ENCODE measurements at regions not wholly inside any gene's neighbourhood (a gene's known extent, or its start where the extent isn't known, plus 50 kb on each side); places are given as distances from the start of the nearest gene placed in this dataset.

- Mint-ChIP-seq H3K4me1 (no peaks in the 10 kb centered on the region), H3K27ac (no peak overlapping the region), H3K9me3 (ENCODE audit: insufficient read depth) (no peaks in the 10 kb centered on the region), H3K27me3 (peaks cover 3% of the 10 kb centered on the region), H3K4me3 (no peak overlapping the region)
- H3K27ac ChIP-seq (ENCODE audit: low read length in 2 of 2), result no peak overlapping the region
- H3K36me3 ChIP-seq (replicated peaks in 1 of 2; ENCODE audit: control extremely low read depth in 1 of 2, control insufficient read depth in 1 of 2, extremely low read depth in 1 of 2, insufficient read depth in 2 of 2, low read length in 1 of 2), result no peaks in the 10 kb centered on the region
- intact Hi-C loops (cut with micrococcal nuclease), result no loop called here
- no peak overlapping the region for H3K4me2 ChIP-seq (replicated peaks; ENCODE audit: low read depth, low read length, poor library complexity, severe bottlenecking)
- no peak overlapping the region for H3K9ac ChIP-seq (ENCODE audit: low read length)
- no peaks in the 10 kb centered on the region for H3K79me2 ChIP-seq (ENCODE audit: control insufficient read depth, insufficient read depth, low read length)
- ATAC-seq (ENCODE audit: low read depth) (no peak), DNase-seq (no peak)
- ChIA-PET POLR2A (no interaction called here), CTCF (no interaction called here)
- H3K4me3 ChIP-seq (ENCODE audit: control extremely low read depth in 1 of 5, extremely low read depth in 1 of 5, insufficient read depth in 1 of 5, low read depth in 2 of 5, low read length in 4 of 5), result no peak overlapping the region
- no peaks in the 10 kb centered on the region for H3K9me3 ChIP-seq (ENCODE audit: control extremely low read depth in 1 of 3, control insufficient read depth in 2 of 3, insufficient read depth in 1 of 3, low read length in 2 of 3)
- H2AFZ ChIP-seq (ENCODE audit: insufficient read depth, low read depth, low read length, poor library complexity, severe bottlenecking), result no peak overlapping the region
- H4K20me1 ChIP-seq (ENCODE audit: control insufficient read depth, insufficient read depth, low read length, poor library complexity, severe bottlenecking), result no peaks in the 10 kb centered on the region
- TF ChIP-seq EZH2 (IDR thresholded peaks at IDR 0.05; ENCODE audit: borderline replicate concordance, insufficient read depth, low read depth, low read length, poor library complexity, severe bottlenecking) (no peak), CTCF (IDR thresholded peaks at IDR 0.05) (no peak)
- WGBS (ENCODE audit: insufficient coverage), result 95% methylated on average over 3 of the region's 4 CpGs
- H3K4me1 ChIP-seq (ENCODE audit: control insufficient read depth in 2 of 2, insufficient read depth in 2 of 2, low read length in 2 of 2), result no peaks in the 10 kb centered on the region
- H3K27me3 ChIP-seq (replicated peaks in 1 of 4; ENCODE audit: control extremely low read depth in 1 of 4, control insufficient read depth in 3 of 4, insufficient read depth in 4 of 4, low read length in 3 of 4), result no peaks in the 10 kb centered on the region
Observed at GRCh38 chr2:16275661-16276060, 335.3 kb downstream of the MYCN start.

DNA sequence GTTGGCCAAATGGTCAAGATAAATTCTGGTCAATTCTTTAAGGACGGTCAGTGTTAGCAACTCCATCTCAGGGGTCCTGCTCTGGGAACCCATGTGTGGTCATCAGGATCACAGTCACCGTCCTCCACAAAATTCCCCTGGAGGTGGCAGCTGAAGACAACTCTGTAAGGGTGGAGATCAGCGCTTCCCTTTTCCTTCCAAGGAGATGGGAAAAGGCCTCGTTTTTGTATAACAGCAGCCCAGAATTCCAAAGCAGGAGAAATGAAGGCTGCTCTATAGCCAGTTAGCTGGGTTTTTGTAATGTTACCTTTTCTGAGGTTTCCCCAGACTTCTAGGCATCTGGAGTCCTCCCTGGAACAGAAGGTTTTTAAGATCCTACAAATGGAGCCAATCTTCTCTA is 334.8 kb downstream of the MYCN start:
- Histone ChIP-seq H3K79me2 (ENCODE audit: control insufficient read depth, insufficient read depth, low read length) (no peaks in the 10 kb centered on the region), H3K4me3 (ENCODE audit: control extremely low read depth in 1 of 5, extremely low read depth in 1 of 5, insufficient read depth in 1 of 5, low read depth in 2 of 5, low read length in 4 of 5) (no peak overlapping the region), H3K27me3 (replicated peaks in 1 of 4; ENCODE audit: control extremely low read depth in 1 of 4, control insufficient read depth in 3 of 4, insufficient read depth in 4 of 4, low read length in 3 of 4) (no peaks in the 10 kb centered on the region), H3K36me3 (replicated peaks in 1 of 2; ENCODE audit: control extremely low read depth in 1 of 2, control insufficient read depth in 1 of 2, extremely low read depth in 1 of 2, insufficient read depth in 2 of 2, low read length in 1 of 2) (no peaks in the 10 kb centered on the region), H3K9me3 (ENCODE audit: control extremely low read depth in 1 of 3, control insufficient read depth in 2 of 3, insufficient read depth in 1 of 3, low read length in 2 of 3) (no peaks in the 10 kb centered on the region), H4K20me1 (ENCODE audit: control insufficient read depth, insufficient read depth, low read length, poor library complexity, severe bottlenecking) (no peaks in the 10 kb centered on the region), H3K4me1 (ENCODE audit: control insufficient read depth in 2 of 2, insufficient read depth in 2 of 2, low read length in 2 of 2) (no peaks in the 10 kb centered on the region), H3K27ac (ENCODE audit: low read length in 2 of 2) (no peak overlapping the region), H2AFZ (ENCODE audit: insufficient read depth, low read depth, low read length, poor library complexity, severe bottlenecking) (no peak overlapping the region), H3K9ac (ENCODE audit: low read length) (no peak overlapping the region), H3K4me2 (replicated peaks; ENCODE audit: low read depth, low read length, poor library complexity, severe bottlenecking) (no peak overlapping the region)
- ATAC-seq (ENCODE audit: low read depth) (no peak), DNase-seq (no peak)
- Mint-ChIP-seq H3K27ac (no peak overlapping the region), H3K4me3 (no peak overlapping the region), H3K4me1 (no peaks in the 10 kb centered on the region), H3K9me3 (ENCODE audit: insufficient read depth) (no peaks in the 10 kb centered on the region), H3K27me3 (peaks cover 3% of the 10 kb centered on the region)
- 100% methylated on average over 2 of the region's 4 CpGs for WGBS (ENCODE audit: insufficient coverage)
- CTCF ChIA-PET, result no interaction called here
- no peak for TF ChIP-seq EZH2 (IDR thresholded peaks at IDR 0.05; ENCODE audit: borderline replicate concordance, insufficient read depth, low read depth, low read length, poor library complexity, severe bottlenecking)
- no peak for TF ChIP-seq CTCF (IDR thresholded peaks at IDR 0.05)
- POLR2A ChIA-PET, result no interaction called here
- intact Hi-C loops (cut with micrococcal nuclease), result no loop called here

Measured in B cell (primary cell).